Esophagus squamous epithelium (tissue), 5 donors: ENCODE measurements at regions not wholly inside any gene's neighbourhood (a gene's known extent, or its start where the extent isn't known, plus 50 kb on each side); places are given as distances from the start of the nearest gene placed in this dataset.

Experiments
- DNase-seq: peaks from one replicate; lab custom pipeline; 2025; lab: John Stamatoyannopoulos, UW
- H3K27ac ChIP-seq, 4 donors: fragments of 200-600 bp; sonication (generic); one replicate each; pipeline ENCODE4 v1.5.1; 2016 to 2019; ENCODE audit warnings: mild to moderate bottlenecking in 1 of 4
- H3K27me3 ChIP-seq, 4 donors: fragments of 200-600 bp; sonication (generic); 1 replicate in 3 of 4; 2 replicates in 1 of 4; pipeline versions ENCODE4 v1.5.1 to v1.6.0; 2017 to 2021; ENCODE audit warnings: antibody characterized with exemption in 1 of 4
- H3K36me3 ChIP-seq, 3 donors: fragments of 200-600 bp; sonication (generic); one replicate each; pipeline ENCODE4 v1.5.1; 2016 to 2019
- H3K4me1 ChIP-seq, 3 donors: fragments of 200-600 bp; sonication (generic); one replicate each; pipeline ENCODE4 v1.5.1; 2017 to 2019
- H3K4me3 ChIP-seq, 4 donors: fragments of 200-600 bp; sonication (generic); 1 replicate in 3 of 4; 2 replicates in 1 of 4; pipeline ENCODE4 v1.5.1; 2016 to 2019; ENCODE audit warnings: mild to moderate bottlenecking in 2 of 4, moderate library complexity in 1 of 4
- H3K9me3 ChIP-seq, 3 donors: fragments of 200-600 bp; sonication (generic); one replicate each; pipeline ENCODE4 v1.5.1; 2016 to 2019
- CTCF ChIP-seq, 6 experiments: fragments of 450-650 bp in 4 of 6; fragments of 200-600 bp in 2 of 6; sonication (generic) in 2 of 6; IDR thresholded peaks; one replicate each; pipeline ENCODE4 v1.5.1; 2016 to 2019; ENCODE audit warnings: antibody characterized with exemption in 6 of 6, mild to moderate bottlenecking in 4 of 6, moderate library complexity in 4 of 6
- POLR2A ChIP-seq, 4 donors: fragments of 450-650 bp; IDR thresholded peaks; one replicate each; pipeline ENCODE4 v1.6.1; 2017; ENCODE audit warnings: antibody characterized with exemption in 4 of 4, mild to moderate bottlenecking in 4 of 4, moderate library complexity in 3 of 4
- WGBS, 2 donors: methylation state at CpG; one replicate each; pipeline ENCODE4 v1.1.5; 2018; 5-methylcytosine and 5-hydroxymethylcytosine counted together
- intact Hi-C: fragments of 100-400 bp; cut with DNase I; formaldehyde crosslinking; loops from one replicate; pipeline ENCODE4 v1.15.0; 2022
- donor health status: DM: yes; HTN: yes; CAD: no.

GRCh38 chr5:164051745-164052144, 546.3 kb downstream of the MAT2B start:
- WGBS, 2 donors, result 42 to 62% methylated on average over 1 of the region's 1 CpG
- H3K4me3 ChIP-seq, result no peak overlapping the region
- no peaks in the 10 kb centered on the region for H3K36me3 ChIP-seq
- no peaks in the 10 kb centered on the region for H3K27me3 ChIP-seq
- H3K4me1 ChIP-seq, result no peaks in the 10 kb centered on the region
- DNase-seq, result no peak
- TF ChIP-seq CTCF (IDR thresholded peaks at IDR 0.05) (no peak), POLR2A (IDR thresholded peaks at IDR 0.05) (no peak)
- H3K9me3 ChIP-seq, result no peaks in the 10 kb centered on the region
- H3K27ac ChIP-seq, result no peak overlapping the region
- intact Hi-C loops, result no loop called here

- 43 to 54% methylated on average over 3 of the region's 3 CpGs for WGBS, 2 donors
- no peak for TF ChIP-seq CTCF (IDR thresholded peaks at IDR 0.05)
- TF ChIP-seq POLR2A (IDR thresholded peaks at IDR 0.05), result no peak
- H3K9me3 ChIP-seq, result no peaks in the 10 kb centered on the region
- DNase-seq, result no peak
- no peaks in the 10 kb centered on the region for H3K4me1 ChIP-seq
- H3K27ac ChIP-seq, result no peak overlapping the region
- H3K4me3 ChIP-seq, result no peak overlapping the region
- no peaks in the 10 kb centered on the region for H3K27me3 ChIP-seq
- intact Hi-C loops, result no loop called here
- no peaks in the 10 kb centered on the region for H3K36me3 ChIP-seq
Measured at GRCh38 chr5:164052536-164053093, 547.2 kb downstream of the MAT2B start.

GRCh38 chr5:164053123-164053522, 547.7 kb downstream of the MAT2B start:
- WGBS, 2 donors, result 24 to 34% methylated on average over 1 of the region's 1 CpG
- no peak for TF ChIP-seq CTCF (IDR thresholded peaks at IDR 0.05)
- no peak for TF ChIP-seq POLR2A (IDR thresholded peaks at IDR 0.05)
- intact Hi-C loops, result no loop called here
- no peak overlapping the region for H3K4me3 ChIP-seq
- no peaks in the 10 kb centered on the region for H3K27me3 ChIP-seq
- H3K4me1 ChIP-seq, result no peaks in the 10 kb centered on the region
- no peaks in the 10 kb centered on the region for H3K36me3 ChIP-seq
- no peak for DNase-seq
- H3K27ac ChIP-seq, result no peak overlapping the region
- H3K9me3 ChIP-seq, result no peaks in the 10 kb centered on the region

GRCh38 chr5:164054461-164054860, 549.0 kb downstream of the MAT2B start:
- TF ChIP-seq POLR2A (IDR thresholded peaks at IDR 0.05) (no peak), CTCF (IDR thresholded peaks at IDR 0.05) (no peak)
- 27 to 34% methylated on average over 2 of the region's 2 CpGs for WGBS, 2 donors
- DNase-seq, result no peak
- Histone ChIP-seq H3K27ac (no peak overlapping the region), H3K4me3 (no peak overlapping the region), H3K36me3 (no peaks in the 10 kb centered on the region), H3K9me3 (no peaks in the 10 kb centered on the region), H3K4me1 (no peaks in the 10 kb centered on the region), H3K27me3 (no peaks in the 10 kb centered on the region)
- intact Hi-C loops, result no loop called here

- TF ChIP-seq POLR2A (IDR thresholded peaks at IDR 0.05) (no peak), CTCF (IDR thresholded peaks at IDR 0.05) (no peak)
- whole genome bisulfite sequencing, 2 donors, result 83 to 88% methylated on average over 2 of the region's 2 CpGs
Measured at GRCh38 chr5:164057121-164057520, 551.7 kb downstream of the MAT2B start.

More at GRCh38 chr5:164057121-164057520, 551.7 kb downstream of the MAT2B start:
- intact Hi-C loops, result no loop called here
- Histone ChIP-seq H3K36me3 (no peaks in the 10 kb centered on the region), H3K9me3 (no peaks in the 10 kb centered on the region), H3K4me1 (no peaks in the 10 kb centered on the region), H3K27me3 (no peaks in the 10 kb centered on the region), H3K4me3 (no peak overlapping the region), H3K27ac (no peak overlapping the region)
- no peak for DNase-seq
